HEK293T (cell line): ENCODE measurements at regions not wholly inside any gene's neighbourhood (a gene's known extent, or its start where the extent isn't known, plus 50 kb on each side); places are given as distances from the start of the nearest gene placed in this dataset.

Experiments used
- BHLHE40 ChIP-seq: fragments of 450-650 bp; IDR thresholded peaks from 2 replicates; pipeline ENCODE4 v1.6.1; 2016; ENCODE audit warnings: mild to moderate bottlenecking, moderate library complexity, borderline replicate concordance
- ELF4 ChIP-seq: fragments of 450-650 bp; IDR thresholded peaks from 2 replicates; pipeline ENCODE4 v1.6.1; 2017; ENCODE audit warnings: antibody characterized with exemption
- FOXA1 ChIP-seq: fragments of 450-650 bp; IDR thresholded peaks from 2 replicates; pipeline ENCODE4 v1.6.1; 2016; ENCODE audit warnings: mild to moderate bottlenecking
- FOXK2 ChIP-seq: fragments of 450-650 bp; IDR thresholded peaks from 2 replicates; pipeline ENCODE4 v1.6.1; 2016; ENCODE audit warnings: mild to moderate bottlenecking
- FOXM1 ChIP-seq: fragments of 450-650 bp; IDR thresholded peaks from 2 replicates; pipeline ENCODE4 v1.6.1; 2017; ENCODE audit warnings: mild to moderate bottlenecking, borderline replicate concordance
- L3MBTL2 ChIP-seq: fragments of 450-650 bp; conservative IDR thresholded peaks from 2 replicates; pipeline ENCODE4 v1.6.1; 2016; ENCODE audit warnings: mild to moderate bottlenecking
- LEF1 ChIP-seq: fragments of 450-650 bp; IDR thresholded peaks from 2 replicates; pipeline ENCODE4 v1.6.1; 2017; ENCODE audit warnings: mild to moderate bottlenecking, borderline replicate concordance
- NFRKB ChIP-seq: fragments of 450-650 bp; IDR thresholded peaks from 2 replicates; pipeline ENCODE4 v1.6.1; 2016; ENCODE audit warnings: mild to moderate bottlenecking, moderate library complexity
- SP1 ChIP-seq: fragments of 450-650 bp; IDR thresholded peaks from 2 replicates; pipeline ENCODE4 v1.6.1; 2017
- SUZ12 ChIP-seq: fragments of 450-650 bp; IDR thresholded peaks from 2 replicates; pipeline ENCODE4 v1.6.1; 2016; ENCODE audit warnings: mild to moderate bottlenecking
- TARDBP ChIP-seq: fragments of 450-650 bp; IDR thresholded peaks from 2 replicates; pipeline ENCODE4 v1.6.1; 2016
- ZNF384 ChIP-seq: fragments of 450-650 bp; IDR thresholded peaks from 2 replicates; pipeline ENCODE4 v1.6.1; 2016

GRCh38 chr12:73210548-73211204 is 938.5 kb downstream of the TRHDE start:
- TF ChIP-seq SUZ12 = no peak
- no peak for TF ChIP-seq ZNF384
- TF ChIP-seq FOXK2 = no peak
- TF ChIP-seq BHLHE40 = no peak
- no peak for TF ChIP-seq TARDBP
- TF ChIP-seq LEF1 = no peak
- TF ChIP-seq NFRKB = no peak
- TF ChIP-seq SP1 = no peak
- no peak for TF ChIP-seq ELF4
- no peak for TF ChIP-seq L3MBTL2
- no peak for TF ChIP-seq FOXA1
- TF ChIP-seq FOXM1 = no peak
